ENCODE measurements at regions not wholly inside any gene's neighbourhood (a gene's known extent, or its start where the extent isn't known, plus 50 kb on each side); places are given as distances from the start of the nearest gene placed in this dataset.
"Not testable (repeated sequence)": the region's sequence is repeated elsewhere in the genome, so short reads cannot be mapped to it uniquely, and the experiment has no call there.

- H3K27ac ChIP-seq (ENCODE audit: extremely low read depth, low read depth, low read length): no peak overlapping the region
- no TSS peak for BruUV-seq (replicated peaks)
- POLR2A ChIA-PET: no interaction called here
- no peak overlapping the region for H3K4me3 ChIP-seq
- H4K20me1 ChIP-seq (replicated peaks; ENCODE audit: control insufficient read depth, insufficient read depth, low read length): no peaks in the 10 kb centered on the region
- intact Hi-C loops (cut with micrococcal nuclease): no loop called here
- CTCF ChIA-PET (ENCODE audit: low intra/inter-chr PET ratio): no interaction called here
- ATAC-seq: no peak
- H3K9ac ChIP-seq (ENCODE audit: insufficient read depth in 1 of 2, low read depth in 2 of 2, low read length in 2 of 2): no peak overlapping the region
- no peaks in the 10 kb centered on the region for H3K79me2 ChIP-seq (ENCODE audit: control insufficient read depth, insufficient read depth, low read length)
- no peak for TF ChIP-seq OTX1 (CRISPR knock-in tag; IDR thresholded peaks at IDR 0.05)
- TF ChIP-seq, protein P1, sequence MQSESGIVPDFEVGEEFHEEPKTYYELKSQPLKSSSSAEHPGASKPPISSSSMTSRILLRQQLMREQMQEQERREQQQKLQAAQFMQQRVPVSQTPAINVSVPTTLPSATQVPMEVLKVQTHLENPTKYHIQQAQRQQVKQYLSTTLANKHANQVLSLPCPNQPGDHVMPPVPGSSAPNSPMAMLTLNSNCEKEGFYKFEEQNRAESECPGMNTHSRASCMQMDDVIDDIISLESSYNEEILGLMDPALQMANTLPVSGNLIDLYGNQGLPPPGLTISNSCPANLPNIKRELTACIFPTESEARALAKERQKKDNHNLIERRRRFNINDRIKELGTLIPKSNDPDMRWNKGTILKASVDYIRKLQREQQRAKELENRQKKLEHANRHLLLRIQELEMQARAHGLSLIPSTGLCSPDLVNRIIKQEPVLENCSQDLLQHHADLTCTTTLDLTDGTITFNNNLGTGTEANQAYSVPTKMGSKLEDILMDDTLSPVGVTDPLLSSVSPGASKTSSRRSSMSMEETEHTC (IDR thresholded peaks at IDR 0.05): no peak
- TF ChIP-seq, protein P2, sequence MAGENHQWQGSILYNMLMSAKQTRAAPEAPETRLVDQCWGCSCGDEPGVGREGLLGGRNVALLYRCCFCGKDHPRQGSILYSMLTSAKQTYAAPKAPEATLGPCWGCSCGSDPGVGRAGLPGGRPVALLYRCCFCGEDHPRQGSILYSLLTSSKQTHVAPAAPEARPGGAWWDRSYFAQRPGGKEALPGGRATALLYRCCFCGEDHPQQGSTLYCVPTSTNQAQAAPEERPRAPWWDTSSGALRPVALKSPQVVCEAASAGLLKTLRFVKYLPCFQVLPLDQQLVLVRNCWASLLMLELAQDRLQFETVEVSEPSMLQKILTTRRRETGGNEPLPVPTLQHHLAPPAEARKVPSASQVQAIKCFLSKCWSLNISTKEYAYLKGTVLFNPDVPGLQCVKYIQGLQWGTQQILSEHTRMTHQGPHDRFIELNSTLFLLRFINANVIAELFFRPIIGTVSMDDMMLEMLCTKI (IDR thresholded peaks at IDR 0.05; ENCODE audit: partially characterized antibody): no peak
- no peaks in the 10 kb centered on the region for H3K36me3 ChIP-seq (ENCODE audit: control insufficient read depth, insufficient read depth, low read length)
- no peak overlapping the region for H2AFZ ChIP-seq (ENCODE audit: low read depth, low read length)
- no peak for DNase-seq (ENCODE audit: extremely low read depth in 1 of 4, low spot score in 3 of 4)
- H3K4me1 ChIP-seq (replicated peaks in 1 of 2; ENCODE audit: control insufficient read depth in 2 of 2, insufficient read depth in 2 of 2, low read length in 2 of 2): no peaks in the 10 kb centered on the region
- WGBS (ENCODE audit: insufficient coverage, low coverage, missing lambda C conversion rate): 3% methylated on average over 3 of the region's 3 CpGs
- H3K9me3 ChIP-seq (replicated peaks; ENCODE audit: control insufficient read depth, insufficient read depth, low read depth, low read length): no peaks in the 10 kb centered on the region; the same call in 1 of the 2 replicates
- in situ Hi-C loops (cut with MboI): no loop called here
- no peak for FAIRE-seq
- no peaks in the 10 kb centered on the region for H3K27me3 ChIP-seq (ENCODE audit: control insufficient read depth in 2 of 2, insufficient read depth in 2 of 2, low read length in 2 of 2)
- no peaks in the 10 kb centered on the region for H3K9me1 ChIP-seq (ENCODE audit: control insufficient read depth, insufficient read depth, low read length)
- no peak overlapping the region for H3K4me2 ChIP-seq (ENCODE audit: insufficient read depth, low read length)
Observed at GRCh38 chr3:26145769-26146168, 355.9 kb downstream of the OXSM start.

- CTCF ChIA-PET (ENCODE audit: low intra/inter-chr PET ratio); intact Hi-C loops (cut with micrococcal nuclease); H3K9me1 ChIP-seq (ENCODE audit: control insufficient read depth, insufficient read depth, low read length); H3K4me1 ChIP-seq (replicated peaks in 1 of 2; ENCODE audit: control insufficient read depth in 2 of 2, insufficient read depth in 2 of 2, low read length in 2 of 2); H3K36me3 ChIP-seq (ENCODE audit: control insufficient read depth, insufficient read depth, low read length); H4K20me1 ChIP-seq (replicated peaks; ENCODE audit: control insufficient read depth, insufficient read depth, low read length); H3K27me3 ChIP-seq (ENCODE audit: control insufficient read depth in 2 of 2, insufficient read depth in 2 of 2, low read length in 2 of 2); in situ Hi-C loops (cut with MboI); H2AFZ ChIP-seq (ENCODE audit: low read depth, low read length); DNase-seq (ENCODE audit: extremely low read depth in 1 of 4, low spot score in 3 of 4); FAIRE-seq; H3K9ac ChIP-seq (ENCODE audit: insufficient read depth in 1 of 2, low read depth in 2 of 2, low read length in 2 of 2); POLR2A ChIA-PET; H3K4me2 ChIP-seq (ENCODE audit: insufficient read depth, low read length); ATAC-seq; H3K9me3 ChIP-seq (replicated peaks; ENCODE audit: control insufficient read depth, insufficient read depth, low read depth, low read length); BruUV-seq (replicated peaks); H3K4me3 ChIP-seq; H3K27ac ChIP-seq (ENCODE audit: extremely low read depth, low read depth, low read length); H3K79me2 ChIP-seq (ENCODE audit: control insufficient read depth, insufficient read depth, low read length): not testable (repeated sequence)
- WGBS (ENCODE audit: insufficient coverage, low coverage, missing lambda C conversion rate): 6% methylated on average over 4 of the region's 4 CpGs
Observed at GRCh38 chr3:26157428-26157827, 367.5 kb downstream of the OXSM start.

Data from K562 (cell line).